Kasumi-1 (cell line): ENCODE measurements at regions not wholly inside any gene's neighbourhood (a gene's known extent, or its start where the extent isn't known, plus 50 kb on each side); places are given as distances from the start of the nearest gene placed in this dataset.

Experiments used
- DNase-seq, 2 experiments: peaks; one replicate each; lab custom pipeline; 2025; lab: John Stamatoyannopoulos, UW

DNA sequence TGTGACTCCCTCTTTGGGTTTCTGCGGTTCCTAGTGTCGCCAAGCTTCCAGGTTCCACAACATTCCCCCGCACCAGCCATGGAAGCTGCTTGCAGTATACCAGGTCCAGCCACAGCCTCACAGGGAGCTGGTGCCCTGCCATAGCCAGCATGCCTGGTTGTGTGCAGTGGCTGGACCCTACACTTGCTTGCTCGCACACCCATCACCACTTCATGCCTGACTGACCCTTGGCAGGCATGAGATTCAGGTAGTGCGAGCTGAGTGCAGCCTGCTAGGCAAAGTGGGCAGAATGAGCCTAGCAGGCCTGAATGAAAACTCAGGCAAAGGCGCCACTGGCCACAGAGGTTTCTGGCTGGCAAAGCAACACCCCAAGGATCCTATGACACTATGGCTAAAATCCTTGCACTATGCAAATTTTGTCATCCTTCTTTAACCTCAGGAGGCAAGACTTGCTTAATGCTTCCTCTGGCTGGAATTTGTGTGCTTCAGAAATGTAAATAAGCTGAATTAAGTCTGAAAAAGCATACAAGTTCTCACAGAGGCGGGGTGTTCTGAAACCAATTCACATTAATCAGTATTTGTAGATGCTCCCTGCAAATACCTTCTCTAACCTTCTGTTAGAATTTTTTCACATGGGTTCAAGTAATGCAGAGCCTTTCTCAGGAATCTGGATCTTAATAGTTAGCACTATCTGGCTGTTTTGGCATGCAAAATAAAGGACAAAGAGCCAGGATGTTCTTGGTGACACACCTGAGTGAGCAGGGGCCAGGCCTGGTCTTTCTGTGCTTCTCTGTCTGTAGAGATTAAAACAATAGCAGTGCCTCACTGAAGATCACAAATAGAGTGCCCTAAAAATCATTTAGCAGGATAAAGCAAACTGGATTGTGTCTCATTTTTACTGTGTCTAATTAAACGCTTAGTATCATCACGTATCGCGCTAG is 256.9 kb downstream of the GPATCH2 start:
- DNase-seq, result no peak

DNA sequence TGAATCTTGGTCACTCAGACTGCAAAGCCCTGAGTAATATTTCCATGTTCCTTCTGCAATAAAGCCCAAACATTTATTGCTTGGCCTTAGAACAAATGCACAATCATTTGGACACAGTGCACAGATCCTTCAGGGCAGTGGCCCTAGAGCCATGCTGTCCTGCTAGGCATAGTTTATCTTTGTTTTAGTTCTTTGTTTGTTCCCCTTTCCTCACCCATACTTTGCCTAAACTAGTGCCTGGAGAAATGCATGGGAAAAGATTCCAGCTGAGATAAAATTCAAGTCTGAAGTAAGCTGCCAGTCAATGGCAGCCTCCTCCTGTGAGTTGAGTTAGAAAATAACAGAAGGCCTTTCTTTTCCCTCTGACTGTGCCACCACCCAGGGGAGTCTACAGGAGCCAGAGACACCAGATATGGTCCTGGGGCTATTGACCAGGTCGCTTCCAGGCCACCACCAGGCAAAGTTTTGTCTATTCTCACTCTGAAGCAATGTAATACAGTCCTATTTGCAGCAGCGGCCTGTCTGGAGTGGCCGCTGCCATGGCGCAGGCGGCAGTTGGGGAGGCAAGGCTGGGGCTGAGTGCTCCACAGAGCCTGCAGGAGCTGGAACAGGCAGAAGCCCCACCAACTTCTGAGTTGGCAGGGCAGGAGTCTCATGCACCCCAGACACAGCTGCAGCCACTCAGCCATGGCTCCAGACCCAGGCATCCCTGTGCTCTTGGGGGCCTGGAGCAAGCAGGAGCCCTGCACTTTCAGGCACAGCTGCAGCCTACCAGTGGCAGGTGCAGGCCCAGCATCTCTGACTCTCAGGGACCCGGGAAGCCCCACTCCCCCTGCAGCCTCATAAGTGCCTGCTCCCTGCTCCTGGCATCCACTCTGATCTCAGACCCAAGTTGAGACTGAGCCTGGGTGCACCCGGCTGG is 258.6 kb downstream of the GPATCH2 start:
- no peak for DNase-seq

DNA sequence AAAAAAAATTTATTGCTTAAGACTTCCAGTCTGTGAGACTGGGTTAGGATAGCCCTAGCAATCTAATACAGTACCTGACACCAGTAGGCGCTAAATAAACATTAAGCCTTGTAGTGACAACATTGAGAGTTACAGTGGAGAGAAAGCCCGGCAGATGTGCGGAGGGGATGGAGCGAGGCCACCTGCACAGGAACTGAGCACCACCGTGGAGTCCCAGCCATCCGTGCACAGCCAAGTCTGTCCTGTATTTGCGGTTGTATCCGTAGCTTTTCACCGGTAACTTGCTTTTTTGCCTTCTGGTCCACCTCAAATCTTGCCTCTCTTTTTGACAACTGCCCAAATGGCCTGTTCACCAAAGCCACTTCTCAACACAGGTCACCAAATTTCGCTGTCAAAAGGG is 260.1 kb downstream of the GPATCH2 start:
- DNase-seq, result no peak

DNA sequence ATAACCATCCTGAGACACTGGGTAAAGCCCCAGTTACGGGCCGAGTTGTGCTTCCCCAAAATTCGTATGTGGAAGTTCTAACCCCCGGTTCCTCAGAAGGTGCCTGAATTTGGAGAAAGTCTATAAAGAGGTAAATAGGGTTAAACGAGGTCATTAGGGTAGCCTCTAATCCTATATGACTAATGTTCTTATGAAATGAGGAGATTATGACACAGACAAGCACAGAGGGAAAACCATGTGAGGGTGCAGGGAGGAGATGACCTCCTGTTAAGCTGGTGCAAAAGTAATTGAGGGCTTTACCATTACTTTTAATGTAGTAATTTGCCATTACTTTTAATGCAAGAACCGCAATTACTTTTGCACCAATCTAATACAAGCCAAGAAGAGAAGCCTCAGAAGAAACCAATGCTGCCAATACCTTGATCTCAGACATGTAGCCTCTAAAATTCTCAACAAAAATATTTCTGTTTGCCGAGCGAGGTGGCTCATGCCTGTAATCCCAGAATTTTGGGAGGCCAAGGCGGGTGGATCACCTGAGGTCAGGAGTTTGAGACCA is 260.8 kb downstream of the GPATCH2 start:
- DNase-seq, result no peak

DNA sequence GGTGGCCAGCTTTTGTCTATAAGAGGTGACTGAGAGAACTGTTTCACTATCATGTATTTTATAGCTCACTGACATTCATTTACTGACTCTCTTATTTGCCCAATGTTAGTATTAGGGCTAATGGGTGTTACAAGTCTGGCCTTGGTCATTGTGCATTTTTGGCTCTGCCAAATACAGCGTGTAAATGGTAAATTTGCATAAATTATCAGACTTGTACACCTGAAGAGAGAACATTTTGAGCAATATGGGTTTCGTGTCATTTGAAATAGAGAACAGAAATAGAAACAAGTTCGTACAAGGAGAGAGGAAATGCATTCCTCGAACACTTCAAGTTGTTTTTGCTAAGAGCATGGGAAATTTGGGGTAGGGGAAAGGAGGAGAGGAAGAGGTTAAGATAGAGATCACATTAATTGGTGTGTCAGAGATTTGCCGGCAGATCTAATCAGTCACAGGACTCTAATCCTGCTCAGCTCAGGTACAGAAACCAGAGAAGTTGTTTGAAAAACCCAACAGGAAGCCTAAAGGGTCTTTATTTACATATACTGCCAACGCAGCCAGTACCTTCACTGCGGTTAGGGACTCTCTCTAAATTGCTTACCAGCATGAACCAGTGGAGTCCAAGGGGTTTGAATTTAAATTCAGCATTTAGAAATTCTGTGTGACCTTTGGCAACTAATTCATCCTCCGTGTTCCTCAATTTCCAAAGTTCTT is 261.5 kb downstream of the GPATCH2 start:
- DNase-seq, result no peak

DNA sequence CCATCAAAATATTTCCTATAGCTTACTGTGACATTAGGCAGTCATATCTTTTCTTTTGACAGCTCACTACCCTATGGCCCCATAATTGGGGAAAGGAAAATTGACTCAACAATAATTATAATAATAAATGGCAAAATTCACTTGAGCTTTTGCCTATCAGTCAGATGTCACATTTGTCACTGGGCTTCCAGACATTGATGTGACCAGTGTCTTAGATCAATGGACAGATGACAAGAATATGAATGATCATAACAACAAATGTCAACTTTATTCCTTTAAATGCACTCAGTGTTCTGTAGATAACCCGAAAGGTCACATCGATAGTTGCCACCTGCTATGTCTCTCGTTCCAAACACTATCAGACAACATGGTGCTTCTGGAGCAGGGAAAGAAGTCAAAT is 266.7 kb downstream of the GPATCH2 start:
- no peak for DNase-seq

DNA sequence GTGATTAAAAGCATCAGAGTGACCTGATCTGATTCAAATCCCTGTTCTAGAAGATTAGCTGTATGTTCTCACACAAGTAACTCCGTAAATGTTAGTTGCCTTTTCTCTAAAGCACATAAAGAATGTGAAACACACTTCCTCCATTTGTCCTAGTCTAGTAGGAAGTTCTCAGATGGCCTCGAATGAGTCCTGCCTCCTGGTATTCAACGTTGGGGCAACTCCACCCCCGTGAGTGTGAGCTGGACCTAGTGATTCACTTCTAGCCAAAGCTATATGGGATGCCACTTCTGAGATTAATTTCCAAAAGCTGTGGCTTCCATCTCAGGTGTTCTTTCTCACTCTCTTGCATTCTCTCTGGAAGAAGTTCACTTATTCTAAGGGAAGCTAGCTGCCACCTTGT is 267.6 kb downstream of the GPATCH2 start:
- no peak for DNase-seq

DNA sequence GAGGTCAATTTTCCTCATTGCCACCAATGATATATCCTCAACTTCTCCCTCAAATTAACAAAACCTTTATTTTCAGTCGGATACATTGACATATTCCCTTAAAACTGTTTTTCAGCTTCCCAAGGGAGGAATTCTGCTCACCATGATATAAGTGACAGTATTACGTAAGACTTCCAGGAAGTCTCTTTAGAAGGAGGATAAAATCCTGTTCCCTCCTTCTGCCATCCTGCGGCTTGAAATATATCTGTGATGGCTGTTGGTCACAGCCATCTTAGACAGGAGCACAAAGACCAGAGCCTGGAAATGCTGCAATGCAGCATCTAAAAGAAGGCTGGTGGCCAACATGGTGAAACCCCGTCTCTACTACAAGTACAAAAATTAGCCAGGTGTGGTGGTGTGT is 270.4 kb downstream of the GPATCH2 start:
- no peak for DNase-seq

DNA sequence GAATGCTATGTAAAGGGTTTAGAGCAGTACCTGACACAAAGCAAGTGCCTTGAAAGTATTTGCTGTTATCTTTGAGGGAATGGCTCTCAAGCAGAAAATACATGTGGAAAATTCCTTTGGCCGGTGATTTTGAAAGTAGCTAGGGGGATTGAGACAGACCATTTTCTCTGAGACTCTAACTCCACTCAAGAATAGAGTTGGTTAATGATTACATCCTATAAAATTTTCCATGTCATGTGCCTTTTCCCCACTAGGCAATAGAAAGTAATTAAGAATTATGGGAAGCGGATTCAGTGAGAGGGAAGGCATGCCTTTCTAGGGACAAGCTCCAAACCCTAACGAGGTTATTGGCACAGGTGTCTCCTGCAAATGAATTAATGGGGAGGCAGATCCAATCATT is 276.0 kb downstream of the GPATCH2 start:
- no peak for DNase-seq

DNA sequence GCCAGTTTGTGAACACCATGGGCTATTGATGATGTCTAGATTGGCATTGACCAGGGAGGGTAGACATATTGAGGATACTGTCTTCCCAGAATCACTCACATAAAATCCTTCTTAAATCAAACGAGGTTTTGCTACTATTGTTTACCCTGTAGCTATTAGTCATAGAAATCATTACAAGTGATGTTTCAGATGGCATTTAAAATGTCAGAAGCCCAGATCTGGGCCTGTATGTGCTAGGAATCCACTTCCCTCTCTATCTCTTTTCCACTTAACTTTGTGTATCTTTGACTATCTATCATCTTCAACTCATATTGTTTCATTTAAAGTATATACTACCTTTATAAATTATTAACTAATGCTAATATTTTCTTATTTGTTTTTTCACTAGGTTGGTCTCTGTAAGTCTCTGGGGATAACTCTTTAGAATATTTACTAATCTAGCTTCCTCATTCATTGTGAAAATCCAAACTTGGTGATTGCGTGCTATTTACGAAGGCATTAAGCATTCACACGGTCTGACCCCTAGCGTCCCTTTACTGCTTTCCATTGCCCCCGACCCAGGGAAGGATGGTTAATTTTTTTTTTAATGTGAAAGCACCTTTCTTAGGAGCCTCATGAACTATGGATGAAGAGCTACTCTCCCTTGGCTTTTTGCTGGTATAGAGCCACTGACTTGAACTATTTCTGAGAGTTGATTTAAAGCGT is 281.8 kb downstream of the GPATCH2 start:
- no peak for DNase-seq

DNA sequence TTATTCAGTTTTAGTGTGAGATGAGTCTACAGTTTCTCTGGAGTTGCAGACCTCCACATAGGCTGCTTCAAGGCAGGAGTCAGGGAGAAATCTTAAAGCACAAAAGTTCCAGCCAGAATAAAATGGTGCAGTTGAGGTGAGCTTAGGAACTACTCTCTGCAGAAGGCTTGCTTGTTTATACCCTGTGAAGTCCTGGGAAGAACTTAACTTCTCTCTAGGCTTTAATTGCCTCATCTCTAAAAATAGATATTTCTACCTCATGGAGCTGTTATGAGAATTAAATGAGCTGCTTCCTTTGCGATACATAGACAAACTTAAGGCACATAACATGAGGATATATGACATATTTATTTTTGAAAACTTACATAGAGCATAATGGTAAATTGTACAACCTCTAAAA is 286.2 kb downstream of the GPATCH2 start:
- no peak for DNase-seq

DNA sequence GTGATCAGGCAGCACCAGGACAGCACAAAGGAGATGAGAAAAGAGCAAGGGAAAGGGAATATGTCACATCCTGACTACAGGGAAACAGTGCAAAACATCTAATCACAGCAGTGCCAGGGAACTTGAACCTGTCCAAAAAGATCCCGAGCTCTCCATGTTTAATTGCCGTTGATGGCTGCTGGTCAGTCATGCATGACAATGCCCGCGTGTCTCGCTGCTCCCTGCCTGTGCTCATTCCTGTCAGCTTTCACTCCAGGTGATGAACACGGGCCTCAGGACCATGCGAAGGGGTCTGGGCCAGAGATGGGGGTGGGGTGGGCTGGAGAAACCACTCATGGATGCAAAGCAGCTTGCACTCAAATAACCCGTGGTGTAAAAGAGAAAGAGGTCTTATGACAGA is 287.0 kb downstream of the GPATCH2 start:
- no peak for DNase-seq

DNA sequence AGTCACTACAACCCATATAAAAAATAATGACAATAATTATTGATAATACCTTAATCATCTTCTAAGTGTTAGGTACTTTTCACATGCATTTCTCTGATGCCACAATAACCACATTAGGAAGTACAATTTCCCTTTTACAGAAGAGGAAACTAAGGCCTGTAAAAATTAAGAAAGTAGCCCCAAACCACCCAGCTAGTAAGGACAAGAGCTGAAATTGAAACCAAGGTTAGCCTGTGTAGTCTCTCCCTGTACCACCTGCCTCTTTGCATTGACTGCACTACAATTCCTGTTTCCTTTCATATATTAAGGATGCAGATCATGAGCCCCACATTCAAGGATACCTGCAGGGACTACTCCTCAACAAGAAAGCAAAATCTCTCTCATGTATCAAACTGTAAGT is 288.8 kb downstream of the GPATCH2 start:
- DNase-seq, result peak in 1 of 2 experiments; percentile 3

DNA sequence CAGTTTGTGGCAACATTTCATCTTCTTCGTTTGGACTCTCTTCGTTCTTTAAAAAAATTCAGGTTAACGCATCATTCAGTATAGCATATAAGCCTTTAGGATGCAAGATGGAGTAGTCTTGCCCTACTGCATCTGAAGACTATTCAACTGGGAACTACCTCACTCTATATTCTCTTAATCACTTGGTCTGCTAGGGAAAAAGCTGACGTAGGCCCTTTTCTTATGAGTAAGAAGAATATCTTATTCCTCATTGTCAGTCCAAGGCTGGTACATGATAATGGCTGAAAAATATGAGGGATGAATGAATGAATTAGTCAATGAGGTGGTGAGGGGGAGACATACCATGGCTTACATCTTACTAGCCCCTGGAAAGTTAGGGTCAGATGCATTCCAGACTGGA is 294.2 kb downstream of the GPATCH2 start:
- DNase-seq, result no peak

DNA sequence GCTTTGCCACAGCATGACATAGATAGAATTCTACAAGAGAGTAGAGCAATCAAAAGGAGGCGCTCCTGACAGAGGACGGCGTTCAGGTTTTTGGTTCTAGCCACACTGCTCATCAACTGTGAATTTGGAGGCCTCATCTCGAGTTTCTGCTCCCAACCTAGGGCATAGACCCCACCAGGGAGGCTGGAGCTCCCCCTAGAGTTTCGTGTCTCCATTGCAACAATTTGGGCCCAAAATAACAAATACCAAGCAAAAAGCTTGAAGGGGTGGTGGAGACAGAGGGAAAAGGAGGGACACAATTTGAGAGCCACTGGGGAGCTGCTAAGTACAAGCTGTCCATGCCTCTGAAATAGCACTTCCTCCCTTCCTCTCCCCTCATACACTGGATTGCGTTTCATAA is 297.0 kb downstream of the GPATCH2 start:
- DNase-seq, result peak; percentile 48 to 55

DNA sequence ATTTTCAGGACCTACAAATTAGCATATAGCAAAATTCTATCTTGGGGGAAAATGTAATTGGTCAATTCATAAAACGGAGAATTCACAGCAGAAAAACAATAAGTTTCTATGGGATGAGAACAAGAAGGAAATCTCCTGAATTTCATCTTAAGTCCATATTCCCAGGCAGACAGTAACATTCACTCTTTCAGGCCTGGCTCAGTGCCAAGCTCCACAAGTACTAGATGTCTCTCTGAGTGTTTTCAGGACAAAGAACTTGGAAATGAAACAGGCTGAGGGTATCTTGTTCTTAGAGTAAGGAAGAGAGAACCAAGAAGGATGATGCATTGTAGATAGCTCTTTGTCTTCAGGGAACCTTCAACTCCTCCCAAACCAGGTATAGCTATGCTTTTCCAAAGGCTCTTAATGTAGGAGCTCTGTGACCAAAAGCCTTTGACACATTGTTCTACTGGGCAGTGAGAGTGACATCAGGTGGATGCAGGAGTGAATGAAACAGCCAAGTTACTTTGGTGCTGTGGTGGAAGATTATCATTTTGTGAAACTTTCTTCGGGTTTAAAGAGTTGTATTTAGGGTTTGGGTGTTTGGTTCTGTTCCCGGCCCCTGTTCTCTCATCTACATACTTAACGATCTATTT is 298.3 kb downstream of the GPATCH2 start:
- DNase-seq, result no peak

DNA sequence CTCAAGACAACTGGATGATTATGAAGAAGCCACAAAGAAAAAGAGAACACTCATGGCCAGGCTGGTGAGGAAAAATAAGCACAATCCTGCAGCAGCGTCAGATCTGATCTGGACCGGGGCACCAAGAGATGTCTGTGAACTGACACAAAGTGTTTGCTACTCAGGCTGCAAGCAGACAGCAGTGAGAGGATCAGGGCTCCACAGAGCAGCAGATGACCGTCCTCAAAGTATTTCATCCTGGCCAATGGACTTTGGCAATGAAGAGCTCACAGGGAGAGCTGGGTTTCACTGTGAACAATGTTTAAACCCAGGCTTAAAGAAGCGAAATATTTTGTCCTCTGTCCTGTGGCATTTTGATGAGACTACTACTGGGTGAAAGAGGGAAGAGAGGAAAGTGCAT is 299.2 kb downstream of the GPATCH2 start:
- DNase-seq, result no peak

DNA sequence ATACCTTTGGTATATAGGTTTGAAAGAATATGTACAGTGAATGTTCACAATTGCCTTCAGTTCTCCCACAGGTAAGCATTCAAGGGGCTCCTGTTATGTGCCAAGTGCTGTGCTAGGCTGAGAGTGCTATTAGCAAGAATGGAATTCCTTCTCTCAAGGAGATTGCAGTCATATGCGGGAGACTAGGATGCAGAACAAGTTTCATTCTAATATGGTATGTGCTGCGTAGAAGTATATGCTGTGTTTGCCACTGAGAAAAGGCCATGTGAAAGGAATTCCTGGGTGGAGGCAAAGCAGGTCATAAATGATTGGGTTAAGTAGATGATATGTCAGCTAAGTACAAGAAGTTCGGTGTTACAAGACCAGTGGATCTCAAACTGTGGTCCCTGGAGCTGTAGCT is 303.0 kb downstream of the GPATCH2 start:
- no peak for DNase-seq

DNA sequence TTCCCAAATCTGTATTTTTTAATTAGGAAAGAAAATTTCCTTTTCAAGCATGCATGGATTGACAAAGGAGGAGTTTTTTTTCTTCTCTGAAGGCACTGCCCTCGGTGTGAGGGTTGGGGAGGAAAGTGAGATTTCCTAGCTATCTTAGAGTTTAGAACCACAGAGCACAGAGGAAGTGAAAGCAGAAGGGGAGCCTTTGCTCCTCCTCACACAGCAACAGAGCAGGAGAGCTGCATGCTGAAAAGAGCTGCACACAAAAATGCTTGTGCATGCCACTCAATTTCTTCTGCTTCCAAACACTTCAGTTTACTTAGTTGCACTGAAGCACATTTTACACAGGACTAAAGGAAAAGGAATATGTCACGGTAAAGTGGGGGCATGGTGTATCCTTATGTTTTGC is 308.1 kb downstream of the GPATCH2 start:
- peak; percentile 4 to 9 for DNase-seq

DNA sequence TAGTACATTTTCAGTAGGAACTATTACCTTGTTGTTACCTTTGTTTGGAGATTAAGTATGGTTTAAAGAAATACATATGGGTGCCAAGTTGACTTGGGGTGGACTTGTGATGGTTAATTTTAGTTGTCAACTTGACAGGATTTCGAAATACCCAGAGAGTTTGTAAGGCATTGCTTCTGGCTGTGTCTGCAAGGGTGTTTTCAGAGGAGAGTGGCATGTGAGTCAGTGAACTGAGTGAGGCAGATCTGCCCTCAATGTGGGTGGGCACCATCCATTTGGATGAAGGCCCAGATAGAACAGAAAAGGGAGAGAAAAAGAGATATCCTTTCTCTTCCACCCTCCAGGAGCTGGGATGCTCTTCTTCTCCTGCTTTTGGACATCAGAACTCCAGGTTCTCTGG is 315.5 kb downstream of the GPATCH2 start:
- DNase-seq, result no peak

DNA sequence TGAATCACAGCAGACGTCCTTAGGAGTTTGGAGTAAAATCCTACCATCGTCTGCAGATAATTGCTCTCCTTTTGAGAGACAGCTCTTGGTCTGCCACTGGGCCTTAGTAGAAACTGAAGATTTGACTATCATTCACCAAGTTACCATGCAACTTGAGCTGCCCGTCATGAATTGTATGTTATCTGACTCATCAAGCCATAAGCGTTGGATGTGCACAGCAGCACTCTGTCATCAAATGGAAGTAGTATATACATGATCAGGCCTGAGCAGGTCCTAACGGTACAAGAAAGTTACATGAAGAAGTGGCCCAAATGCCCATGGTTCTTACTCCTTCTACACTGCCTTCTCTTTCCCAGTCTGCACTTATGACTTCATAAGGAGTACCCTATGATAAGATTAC is 317.8 kb downstream of the GPATCH2 start:
- DNase-seq, result no peak
